A673 (cell line): ENCODE measurements at regions not wholly inside any gene's neighbourhood (a gene's known extent, or its start where the extent isn't known, plus 50 kb on each side); places are given as distances from the start of the nearest gene placed in this dataset.

Source experiments
- EZH2 ChIP-seq: fragments of 200-600 bp; sonication (generic); IDR thresholded peaks from 2 replicates; pipeline ENCODE4 v1.6.1; 2017; ENCODE audit warnings: borderline replicate concordance, low read depth, mild to moderate bottlenecking, mixed read lengths, antibody characterized with exemption, low read length; ENCODE audit not compliant: poor library complexity, severe bottlenecking
- TF ChIP-seq, protein P1 (sequence below): fragments of 300-800, 200-600 bp; sonication (generic); conservative IDR thresholded peaks from 2 replicates; pipeline ENCODE4 v1.5.1; 2017; ENCODE audit warnings: low read depth, mild to moderate bottlenecking, antibody characterized with exemption, low read length, moderate library complexity, mixed read lengths

DNA sequence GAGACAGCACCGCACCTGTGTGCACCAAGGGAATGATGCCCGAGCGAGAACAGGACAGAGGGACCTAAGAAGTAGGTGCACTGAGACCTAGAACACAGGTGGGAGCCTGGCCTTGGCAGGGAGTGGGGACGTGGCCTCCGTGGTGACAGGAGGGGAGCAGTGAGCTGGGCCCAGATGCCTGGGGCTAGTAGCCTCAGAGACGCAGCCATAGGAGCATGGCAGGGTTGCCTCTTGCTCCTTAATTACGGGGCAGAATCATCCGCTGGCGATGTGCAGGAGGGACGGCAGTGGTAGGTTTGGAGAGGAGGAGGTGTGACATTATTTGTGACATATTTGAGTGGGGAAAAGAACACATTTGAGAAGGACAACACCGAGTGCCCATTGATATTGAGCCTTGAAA, 57.0 kb upstream of the HPCAL1 start:
- TF ChIP-seq, protein P1, sequence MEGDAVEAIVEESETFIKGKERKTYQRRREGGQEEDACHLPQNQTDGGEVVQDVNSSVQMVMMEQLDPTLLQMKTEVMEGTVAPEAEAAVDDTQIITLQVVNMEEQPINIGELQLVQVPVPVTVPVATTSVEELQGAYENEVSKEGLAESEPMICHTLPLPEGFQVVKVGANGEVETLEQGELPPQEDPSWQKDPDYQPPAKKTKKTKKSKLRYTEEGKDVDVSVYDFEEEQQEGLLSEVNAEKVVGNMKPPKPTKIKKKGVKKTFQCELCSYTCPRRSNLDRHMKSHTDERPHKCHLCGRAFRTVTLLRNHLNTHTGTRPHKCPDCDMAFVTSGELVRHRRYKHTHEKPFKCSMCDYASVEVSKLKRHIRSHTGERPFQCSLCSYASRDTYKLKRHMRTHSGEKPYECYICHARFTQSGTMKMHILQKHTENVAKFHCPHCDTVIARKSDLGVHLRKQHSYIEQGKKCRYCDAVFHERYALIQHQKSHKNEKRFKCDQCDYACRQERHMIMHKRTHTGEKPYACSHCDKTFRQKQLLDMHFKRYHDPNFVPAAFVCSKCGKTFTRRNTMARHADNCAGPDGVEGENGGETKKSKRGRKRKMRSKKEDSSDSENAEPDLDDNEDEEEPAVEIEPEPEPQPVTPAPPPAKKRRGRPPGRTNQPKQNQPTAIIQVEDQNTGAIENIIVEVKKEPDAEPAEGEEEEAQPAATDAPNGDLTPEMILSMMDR: no peak
- no peak for TF ChIP-seq EZH2
